SKM-1 (cell line): ENCODE measurements at regions not wholly inside any gene's neighbourhood (a gene's known extent, or its start where the extent isn't known, plus 50 kb on each side); places are given as distances from the start of the nearest gene placed in this dataset.

Experiments
- DNase-seq: peaks from one replicate; lab custom pipeline; 2025; ENCODE audit not compliant: unreplicated experiment; lab: John Stamatoyannopoulos, UW

- DNase-seq, result no peak
Measured at GRCh38 chr9:87148331-87149104, 201.2 kb upstream of the GAS1 start.

- no peak for DNase-seq
Measured at GRCh38 chr9:87149799-87150198, 202.5 kb upstream of the GAS1 start.

- no peak for DNase-seq
Measured at GRCh38 chr9:87152256-87152655, 204.9 kb upstream of the GAS1 start.

GRCh38 chr9:87156247-87156646 lies 208.9 kb upstream of the GAS1 start:
- DNase-seq, result no peak

DNA sequence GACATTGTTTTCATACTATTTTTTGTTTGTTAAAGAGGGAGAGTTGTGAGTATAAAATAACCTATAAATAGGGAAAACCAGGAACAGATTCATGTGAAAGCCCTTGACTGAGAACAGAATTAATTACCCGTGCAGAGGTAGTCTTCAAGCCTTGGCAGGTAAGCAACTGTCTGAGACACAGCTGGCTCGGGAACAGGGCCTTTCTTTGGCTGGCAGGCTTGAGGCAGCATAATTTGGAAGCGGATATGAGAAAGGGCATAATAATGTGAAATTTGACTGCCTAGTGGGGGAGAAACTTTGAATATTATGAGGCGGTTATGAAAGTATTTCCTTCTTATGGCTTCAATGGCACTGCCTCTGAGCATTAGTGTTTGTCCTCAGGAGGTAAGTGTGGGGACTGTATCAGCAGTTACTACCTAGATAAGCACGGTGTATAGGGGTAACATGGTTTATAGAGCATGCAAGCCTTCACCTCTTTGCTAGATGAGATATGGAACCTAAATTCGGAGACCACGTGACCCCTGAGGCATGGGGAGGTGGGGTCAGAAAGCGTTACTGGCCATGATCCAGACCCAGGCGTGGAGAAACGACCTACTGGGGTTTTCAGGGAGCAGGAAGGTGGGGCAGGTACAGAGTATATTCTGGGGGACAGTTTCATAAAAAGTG lies 210.2 kb upstream of the GAS1 start:
- DNase-seq, result no peak

- DNase-seq, result no peak
Measured at GRCh38 chr9:87158765-87159164, 211.5 kb upstream of the GAS1 start.

- DNase-seq, result no peak
Measured at GRCh38 chr9:87160148-87161102, 213.1 kb upstream of the GAS1 start.

- no peak for DNase-seq
Measured at GRCh38 chr9:87167161-87167560, 219.9 kb upstream of the GAS1 start.

GRCh38 chr9:87167582-87167981 lies 220.3 kb upstream of the GAS1 start:
- DNase-seq, result no peak

DNA sequence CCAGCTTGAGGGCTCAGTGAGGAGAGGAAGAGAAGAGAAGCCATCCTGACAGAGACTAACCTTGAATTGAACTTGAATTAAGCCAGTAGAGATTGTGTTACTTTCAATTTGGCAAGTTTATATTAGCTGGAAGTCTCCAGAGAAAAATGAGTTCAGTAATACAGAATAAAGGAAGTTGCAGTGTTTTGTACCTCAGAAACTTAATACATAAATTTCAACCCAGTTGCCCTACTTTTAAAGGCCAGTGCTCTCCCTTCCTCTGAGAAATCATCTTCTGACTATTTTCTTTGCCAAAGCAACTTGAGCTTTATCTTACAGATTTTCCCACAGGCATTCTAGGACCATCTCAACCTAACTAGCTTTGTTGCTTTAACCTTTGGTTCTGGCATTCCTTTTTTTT lies 231.0 kb upstream of the GAS1 start:
- DNase-seq, result no peak

DNA sequence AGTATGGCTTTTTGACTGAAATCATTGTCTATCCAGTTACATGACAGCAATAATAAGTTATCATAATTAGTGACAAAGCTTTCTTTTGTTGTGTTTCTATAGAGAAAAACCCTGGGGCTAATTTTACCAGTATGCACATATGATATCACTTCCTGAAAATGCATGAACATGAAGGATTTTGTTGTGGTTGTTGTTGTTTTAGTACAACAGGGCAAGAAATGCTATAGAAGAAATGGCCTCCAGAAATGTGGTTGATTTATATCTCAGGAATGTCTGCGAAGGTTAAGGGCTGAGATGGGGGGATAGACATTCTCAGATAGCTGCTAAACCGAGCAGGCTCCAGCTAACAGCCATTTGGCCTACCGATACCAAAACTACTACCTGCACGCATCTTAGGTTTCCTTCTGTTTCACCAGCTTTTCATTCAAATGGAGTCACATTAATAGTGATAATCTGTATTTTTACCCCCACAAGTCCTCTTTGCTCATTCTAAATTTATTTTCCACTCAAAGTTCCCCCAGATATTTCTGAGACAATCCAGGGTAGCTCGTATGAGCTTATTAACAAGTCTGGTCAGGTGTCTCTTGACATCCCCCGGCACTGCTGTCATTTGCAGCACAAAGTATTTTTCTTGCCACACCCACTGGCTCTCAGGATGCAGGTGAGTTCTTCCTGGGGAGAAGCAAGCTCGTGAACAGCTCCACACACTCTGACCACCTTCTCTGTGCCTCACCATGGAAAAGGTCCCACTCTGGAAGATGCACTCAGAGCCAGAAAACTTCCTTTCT lies 232.4 kb upstream of the GAS1 start:
- DNase-seq, result no peak

- DNase-seq, result no peak
Measured at GRCh38 chr9:87180361-87180760, 233.1 kb upstream of the GAS1 start.

- DNase-seq, result no peak
Measured at GRCh38 chr9:87180841-87181240, 233.5 kb upstream of the GAS1 start.

DNA sequence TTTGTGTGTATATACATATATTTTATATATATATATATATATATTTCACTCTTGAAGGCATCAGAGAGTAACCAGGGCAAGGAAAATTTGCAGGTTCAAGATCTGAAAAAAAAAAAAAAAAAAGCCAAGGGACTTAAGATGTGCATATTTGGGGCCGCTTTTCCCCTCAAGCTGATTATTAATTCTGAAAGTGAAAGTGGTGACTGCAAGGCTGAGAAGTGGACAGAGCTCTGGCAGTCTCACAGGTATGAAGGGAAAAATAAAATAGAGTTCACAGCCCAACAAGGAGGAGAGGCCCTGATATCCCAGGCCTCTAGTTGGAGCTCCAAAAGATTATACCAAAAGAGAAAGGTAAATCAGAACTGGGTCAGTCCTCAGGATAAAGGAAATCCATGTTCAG lies 234.4 kb upstream of the GAS1 start:
- no peak for DNase-seq

DNA sequence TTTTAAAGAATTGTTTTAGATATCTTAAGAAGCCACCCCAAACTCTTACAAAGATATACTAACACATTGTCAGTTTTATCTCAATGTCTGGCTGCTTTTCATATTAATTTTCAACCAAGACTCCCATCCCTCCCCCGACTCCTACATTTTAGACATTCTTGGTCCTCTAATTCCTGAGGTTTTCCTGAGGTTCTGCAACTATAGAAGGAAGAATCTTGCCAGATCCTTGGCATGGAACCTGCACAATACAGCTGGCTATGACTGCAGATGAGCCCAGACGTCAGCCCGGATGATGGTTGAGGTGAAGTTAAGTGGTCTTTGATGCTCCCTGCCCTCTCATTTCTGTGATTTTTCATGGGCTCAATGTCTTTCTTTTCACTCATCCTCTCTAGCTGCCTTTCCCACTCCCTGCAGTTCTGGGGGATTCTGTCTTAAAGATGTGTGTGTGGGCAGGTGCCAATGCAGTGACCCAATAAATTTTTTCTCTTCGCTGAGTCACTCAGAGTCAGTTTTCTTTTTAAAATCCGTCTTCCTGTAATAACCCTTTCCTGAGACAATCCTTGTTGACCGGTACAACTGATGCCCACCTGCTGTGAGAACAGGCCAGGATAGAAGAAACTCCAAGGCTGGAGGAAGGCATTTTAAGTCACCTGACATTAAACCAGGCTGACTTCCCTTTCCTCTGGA lies 237.8 kb upstream of the GAS1 start:
- no peak for DNase-seq

DNA sequence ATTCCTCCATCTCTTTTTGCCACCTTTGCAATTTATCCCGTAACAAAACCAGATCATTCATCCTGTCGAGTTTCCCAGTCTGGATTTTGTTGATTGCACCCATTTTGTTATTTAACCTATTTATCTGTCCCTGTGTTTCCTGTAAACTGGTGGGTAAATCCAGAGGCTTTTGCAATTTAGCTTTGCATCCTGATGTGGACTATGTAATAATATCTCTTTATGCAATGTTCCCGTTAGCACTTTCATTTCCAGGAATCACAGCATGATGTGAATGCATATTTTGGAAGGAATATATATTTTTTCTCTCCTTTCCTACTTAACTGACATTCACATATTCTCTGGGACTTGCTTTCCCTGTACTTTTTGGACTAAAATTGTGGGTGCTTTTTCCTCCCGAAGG lies 240.3 kb upstream of the GAS1 start:
- DNase-seq, result no peak

- no peak for DNase-seq
Measured at GRCh38 chr9:87189006-87189405, 241.7 kb upstream of the GAS1 start.

DNA sequence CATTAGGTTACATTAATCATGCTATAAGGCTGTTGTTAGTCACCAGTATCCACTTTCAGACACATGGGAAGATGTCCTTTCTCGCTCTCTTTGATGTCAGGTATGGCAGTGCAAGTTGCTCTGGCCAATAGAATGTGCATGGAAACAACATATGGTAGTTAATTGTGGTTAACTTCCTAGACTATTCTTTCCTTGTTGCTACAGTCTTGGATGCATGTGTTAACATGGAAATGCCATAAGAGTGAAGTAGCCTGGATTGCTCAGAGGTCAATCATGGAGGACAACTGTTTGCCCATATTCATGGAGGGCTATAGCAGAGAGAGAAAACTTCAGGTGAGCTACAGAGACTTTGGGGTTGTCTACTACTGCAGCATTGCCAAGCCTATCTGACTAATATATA lies 245.8 kb upstream of the GAS1 start:
- DNase-seq, result no peak

- DNase-seq, result no peak
Measured at GRCh38 chr9:87193925-87194868, 246.9 kb upstream of the GAS1 start.
